MCF 10A (cell line): ENCODE measurements at regions not wholly inside any gene's neighbourhood (a gene's known extent, or its start where the extent isn't known, plus 50 kb on each side); places are given as distances from the start of the nearest gene placed in this dataset.

Experiments
- BruUV-seq: library from RNA; stranded (reverse); fragments of 400-500 nt; replicated peaks from 2 replicates; lab custom pipeline; 2021; lab: Mats Ljungman, UMichigan
- CTCF ChIA-PET: fragments of 300-600 bp; sonication (Branson Sonifier 250); formaldehyde crosslinking; extraction: SDS; loops from one replicate; lab custom pipeline; 2021; ENCODE audit warnings: antibody characterized with exemption, inconsistent platforms; lab: Yijun Ruan, JAX
- POLR2A ChIA-PET: fragments of 300-600, 350-650 bp; sonication (Branson Sonifier 250); formaldehyde crosslinking; extraction: SDS; loops from one replicate; lab custom pipeline; 2020; ENCODE audit warnings: antibody characterized with exemption, inconsistent platforms; lab: Yijun Ruan, JAX
- DNase-seq: peaks from one replicate; pipeline ENCODE4 v3.0.0-alpha.2; 2018; ENCODE audit not compliant: unreplicated experiment
- H3K27ac Mint-ChIP-seq: one replicate; pipeline ENCODE4 v1.8.0; 2022; ENCODE audit warnings: mild to moderate bottlenecking, low read depth, mixed read lengths; ENCODE audit not compliant: unreplicated experiment
- H3K27me3 Mint-ChIP-seq: one replicate; pipeline ENCODE4 v1.8.0; 2022; ENCODE audit warnings: mixed read lengths; ENCODE audit not compliant: insufficient read depth, unreplicated experiment
- H3K36me3 Mint-ChIP-seq: one replicate; pipeline ENCODE4 v1.8.0; 2022; ENCODE audit warnings: mild to moderate bottlenecking, moderate library complexity, mixed read lengths; ENCODE audit not compliant: insufficient read depth, unreplicated experiment
- H3K4me1 Mint-ChIP-seq: one replicate; pipeline ENCODE4 v1.8.0; 2022; ENCODE audit warnings: mixed read lengths; ENCODE audit not compliant: insufficient read depth, unreplicated experiment
- H3K4me3 Mint-ChIP-seq: one replicate; pipeline ENCODE4 v1.8.0; 2022; ENCODE audit warnings: mild to moderate bottlenecking, moderate library complexity, mixed read lengths; ENCODE audit not compliant: unreplicated experiment
- H3K9me3 Mint-ChIP-seq: one replicate; pipeline ENCODE4 v1.8.0; 2022; ENCODE audit warnings: mixed read lengths; ENCODE audit not compliant: unreplicated experiment
- intact Hi-C: fragments of 100-400 bp; cut with micrococcal nuclease; formaldehyde crosslinking; loops from 2 replicates; pipeline ENCODE4 v1.14.1; 2022
- TF ChIP-seq, protein P1 (sequence below): fragments of 200-600 bp; IDR thresholded peaks from one replicate; pipeline ENCODE4 v1.8.0; 2022; ENCODE audit warnings: antibody characterized with exemption, mild to moderate bottlenecking; ENCODE audit not compliant: unreplicated experiment

DNA sequence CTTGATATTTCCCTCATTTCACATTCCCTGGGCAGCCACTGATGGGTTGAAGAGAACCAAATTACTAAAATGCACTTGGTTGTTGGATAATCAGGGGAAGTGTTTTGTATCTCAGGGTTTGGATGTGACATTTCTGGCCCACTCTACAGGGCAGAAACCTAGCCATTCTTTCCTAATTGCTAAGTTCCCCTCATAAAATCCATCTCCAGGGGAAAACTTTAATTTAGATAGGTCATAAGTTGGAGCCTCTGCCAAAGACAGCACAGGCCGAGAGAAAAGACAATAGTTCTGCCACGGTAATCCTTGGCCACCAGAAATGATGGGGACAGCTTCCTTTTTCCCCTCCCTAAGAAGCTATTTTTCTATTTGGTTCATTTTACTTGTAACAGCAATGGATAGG lies 192.7 kb upstream of the C1QTNF7 start:
- no peak overlapping the region for H3K4me3 Mint-ChIP-seq
- TF ChIP-seq, protein P1, sequence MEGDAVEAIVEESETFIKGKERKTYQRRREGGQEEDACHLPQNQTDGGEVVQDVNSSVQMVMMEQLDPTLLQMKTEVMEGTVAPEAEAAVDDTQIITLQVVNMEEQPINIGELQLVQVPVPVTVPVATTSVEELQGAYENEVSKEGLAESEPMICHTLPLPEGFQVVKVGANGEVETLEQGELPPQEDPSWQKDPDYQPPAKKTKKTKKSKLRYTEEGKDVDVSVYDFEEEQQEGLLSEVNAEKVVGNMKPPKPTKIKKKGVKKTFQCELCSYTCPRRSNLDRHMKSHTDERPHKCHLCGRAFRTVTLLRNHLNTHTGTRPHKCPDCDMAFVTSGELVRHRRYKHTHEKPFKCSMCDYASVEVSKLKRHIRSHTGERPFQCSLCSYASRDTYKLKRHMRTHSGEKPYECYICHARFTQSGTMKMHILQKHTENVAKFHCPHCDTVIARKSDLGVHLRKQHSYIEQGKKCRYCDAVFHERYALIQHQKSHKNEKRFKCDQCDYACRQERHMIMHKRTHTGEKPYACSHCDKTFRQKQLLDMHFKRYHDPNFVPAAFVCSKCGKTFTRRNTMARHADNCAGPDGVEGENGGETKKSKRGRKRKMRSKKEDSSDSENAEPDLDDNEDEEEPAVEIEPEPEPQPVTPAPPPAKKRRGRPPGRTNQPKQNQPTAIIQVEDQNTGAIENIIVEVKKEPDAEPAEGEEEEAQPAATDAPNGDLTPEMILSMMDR: no peak
- no peaks in the 10 kb centered on the region for H3K36me3 Mint-ChIP-seq
- no peak for DNase-seq
- no peaks in the 10 kb centered on the region for H3K27me3 Mint-ChIP-seq
- ChIA-PET CTCF (interaction anchor here (0.6 to 8.1 kb wide), 6 partner anchors 35 to 222 kb away, joined by 3 to 122 read pairs (median 3); no protein-coding TSS in a partner anchor), POLR2A (interaction anchor here (0.8 to 1.1 kb wide), 2 partner anchors 216 to 447 kb away, joined by 4 to 7 read pairs; partner anchors contain the start of gene FAM200B)
- no TSS peak for BruUV-seq
- no peak overlapping the region for H3K27ac Mint-ChIP-seq
- intact Hi-C loops: no loop called here
- H3K9me3 Mint-ChIP-seq: no peaks in the 10 kb centered on the region
- H3K4me1 Mint-ChIP-seq: peaks cover 17% of the 10 kb centered on the region

DNA sequence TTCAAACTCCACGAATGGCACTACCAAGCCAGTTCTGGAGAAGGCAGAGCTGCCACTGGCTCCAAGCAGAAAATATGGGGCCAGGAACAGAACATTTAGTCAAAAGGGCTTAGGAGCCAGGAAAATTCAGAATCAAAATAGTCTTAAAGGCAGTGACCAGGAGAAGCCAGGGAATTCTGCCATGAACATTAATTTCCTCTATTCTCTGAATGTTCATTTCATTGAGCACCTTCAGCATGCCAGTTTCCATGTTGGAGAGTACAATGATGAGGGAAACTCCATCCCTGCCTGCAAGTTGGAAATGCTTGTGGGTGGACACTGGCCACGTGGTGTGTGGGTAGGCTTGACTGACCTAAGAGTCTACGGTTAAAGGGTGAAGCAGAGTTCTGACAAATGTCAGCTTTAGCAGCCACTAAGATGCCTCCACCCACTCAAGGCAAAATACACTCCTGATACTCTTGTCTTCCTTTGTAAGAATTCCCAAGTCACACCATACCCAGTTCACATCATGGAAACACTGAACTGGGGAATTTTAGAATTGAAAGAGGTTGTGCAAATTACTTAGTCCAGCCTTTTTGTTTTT lies 190.1 kb upstream of the C1QTNF7 start:
- TF ChIP-seq, protein P1: no peak
- intact Hi-C loops: loop anchor here (1.0 to 2.0 kb wide), 5 partner anchors 159 to 415 kb away; no protein-coding TSS in a partner anchor
- DNase-seq: no peak
- no TSS peak for BruUV-seq
- Mint-ChIP-seq H3K4me1 (peaks cover 26% of the 10 kb centered on the region), H3K27me3 (no peaks in the 10 kb centered on the region), H3K4me3 (no peak overlapping the region), H3K27ac (no peak overlapping the region), H3K9me3 (no peaks in the 10 kb centered on the region), H3K36me3 (no peaks in the 10 kb centered on the region)
- ChIA-PET POLR2A (interaction anchor here (0.6 to 1.6 kb wide), 3 partner anchors 106 to 220 kb away, joined by 3 to 8 read pairs (median 3); no protein-coding TSS in a partner anchor), CTCF (interaction anchor here (0.6 to 8.1 kb wide), 17 partner anchors 9 to 1596 kb away, joined by 3 to 122 read pairs (median 3); no protein-coding TSS in a partner anchor)

DNA sequence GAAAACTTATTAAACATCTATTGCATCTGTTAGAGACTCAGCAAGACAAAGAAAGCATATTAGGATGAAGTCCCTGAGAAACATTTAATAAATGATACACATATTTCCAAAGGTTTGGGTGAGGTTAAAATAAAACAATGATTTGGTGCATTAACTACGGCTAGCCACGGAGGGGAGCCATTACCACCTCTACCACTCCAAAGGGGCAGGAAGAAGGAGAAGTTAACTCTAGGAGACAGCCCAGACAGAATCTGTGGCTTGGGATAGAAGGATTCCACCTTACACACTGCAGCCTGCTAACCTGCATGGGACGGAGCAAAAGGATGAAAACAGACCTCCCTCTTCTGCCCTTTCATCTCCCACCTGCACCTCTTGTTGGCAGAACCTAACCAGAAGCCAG lies 189.1 kb upstream of the C1QTNF7 start:
- Mint-ChIP-seq H3K27ac (no peak overlapping the region), H3K27me3 (no peaks in the 10 kb centered on the region), H3K36me3 (no peaks in the 10 kb centered on the region), H3K4me3 (no peak overlapping the region), H3K4me1 (peaks cover 26% of the 10 kb centered on the region), H3K9me3 (no peaks in the 10 kb centered on the region)
- intact Hi-C loops: loop anchor here (1.0 to 2.0 kb wide), 5 partner anchors 158 to 414 kb away; no protein-coding TSS in a partner anchor
- peak; percentile 62 for DNase-seq
- TF ChIP-seq, protein P1: peak; percentile 67
- ChIA-PET CTCF (interaction anchor here (0.7 to 8.1 kb wide), 15 partner anchors 9 to 264 kb away, joined by 3 to 122 read pairs (median 4); no protein-coding TSS in a partner anchor), POLR2A (interaction anchor here (1.1 to 1.6 kb wide), 2 partner anchors 218 to 219 kb away, joined by 3 to 8 read pairs; no protein-coding TSS in a partner anchor)
- no TSS peak for BruUV-seq

DNA sequence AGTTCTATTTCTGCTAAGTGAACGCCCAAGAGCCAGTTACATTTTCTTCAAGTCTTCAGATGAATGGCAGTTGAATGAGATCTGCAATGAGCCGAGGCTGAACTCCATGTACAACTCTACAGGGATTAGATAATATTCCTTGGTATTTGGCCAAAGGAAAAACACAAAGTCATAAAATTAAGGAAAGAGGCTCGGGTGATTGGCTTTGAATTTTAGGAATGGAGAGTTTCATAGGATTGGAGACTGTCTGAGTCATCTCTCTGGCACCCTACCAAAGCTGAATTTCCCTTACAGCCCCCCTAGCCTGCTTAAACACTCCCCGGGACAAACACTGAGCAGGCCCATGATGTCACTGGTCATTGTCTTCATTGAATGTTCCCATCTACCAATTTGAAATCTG lies 188.0 kb upstream of the C1QTNF7 start:
- intact Hi-C loops: loop anchor here (2.0 kb wide), 1 partner anchor 413 kb away; no protein-coding TSS in a partner anchor

More for the DNA sequence above, 188.0 kb upstream of the C1QTNF7 start:
- peaks cover 16% of the 10 kb centered on the region for H3K4me1 Mint-ChIP-seq
- no peaks in the 10 kb centered on the region for H3K36me3 Mint-ChIP-seq
- POLR2A ChIA-PET: no interaction called here
- H3K27ac Mint-ChIP-seq: no peak overlapping the region
- BruUV-seq: no TSS peak
- no peak overlapping the region for H3K4me3 Mint-ChIP-seq
- CTCF ChIA-PET: interaction anchor here (0.6 to 8.1 kb wide), 2 partner anchors 156 to 217 kb away, joined by 3 to 122 read pairs; no protein-coding TSS in a partner anchor
- no peaks in the 10 kb centered on the region for H3K27me3 Mint-ChIP-seq
- H3K9me3 Mint-ChIP-seq: no peaks in the 10 kb centered on the region
- DNase-seq: no peak
- TF ChIP-seq, protein P1: no peak
